IMR-90 (cell line): ENCODE measurements at regions not wholly inside any gene's neighbourhood (a gene's known extent, or its start where the extent isn't known, plus 50 kb on each side); places are given as distances from the start of the nearest gene placed in this dataset.

Source experiments
- BHLHE40 ChIP-seq: fragments of 150-350 bp; IDR thresholded peaks from 2 replicates; pipeline ENCODE4 v1.6.1; 2016; ENCODE audit warnings: mild to moderate bottlenecking, low read depth, low read length
- CTCF ChIP-seq: conservative IDR thresholded peaks from 2 replicates; pipeline ENCODE4 v1.5.1; 2012; ENCODE audit warnings: mild to moderate bottlenecking, low read depth, low read length, improper control_type of control experiment
- POLR2A ChIP-seq: IDR thresholded peaks from 2 replicates; pipeline ENCODE4 v1.6.1; 2012; ENCODE audit warnings: mild to moderate bottlenecking, low read depth, low read length
- TF ChIP-seq, protein P1 (sequence below): fragments of 150-350 bp; IDR thresholded peaks from 2 replicates; pipeline ENCODE4 v1.6.1; 2017; ENCODE audit warnings: mild to moderate bottlenecking, antibody characterized with exemption, low read length, low read depth

DNA sequence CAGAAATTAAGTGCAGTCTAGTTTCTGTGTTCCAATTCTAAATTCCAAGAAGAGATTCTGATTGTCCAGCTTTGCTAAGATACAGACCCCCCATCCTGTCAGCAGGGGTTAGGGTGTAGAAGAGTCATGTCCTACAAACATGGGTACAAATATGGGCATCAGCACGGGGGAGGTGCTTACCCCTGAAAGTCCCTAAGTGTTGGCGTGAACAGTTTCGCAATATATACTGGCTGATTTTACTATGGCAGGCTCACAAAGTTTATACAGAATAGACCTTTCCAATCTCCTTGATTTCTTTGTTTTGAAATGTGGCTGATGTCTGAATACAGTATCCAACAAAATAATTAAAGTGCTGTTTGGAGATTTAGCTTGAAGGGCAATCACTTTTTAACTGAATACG, 71.6 kb upstream of the PPM1H start:
- TF ChIP-seq POLR2A (no peak), BHLHE40 (no peak), CTCF (no peak)
- TF ChIP-seq, protein P1, sequence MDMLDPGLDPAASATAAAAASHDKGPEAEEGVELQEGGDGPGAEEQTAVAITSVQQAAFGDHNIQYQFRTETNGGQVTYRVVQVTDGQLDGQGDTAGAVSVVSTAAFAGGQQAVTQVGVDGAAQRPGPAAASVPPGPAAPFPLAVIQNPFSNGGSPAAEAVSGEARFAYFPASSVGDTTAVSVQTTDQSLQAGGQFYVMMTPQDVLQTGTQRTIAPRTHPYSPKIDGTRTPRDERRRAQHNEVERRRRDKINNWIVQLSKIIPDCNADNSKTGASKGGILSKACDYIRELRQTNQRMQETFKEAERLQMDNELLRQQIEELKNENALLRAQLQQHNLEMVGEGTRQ, result no peak
